ENCODE measurements at regions not wholly inside any gene's neighbourhood (a gene's known extent, or its start where the extent isn't known, plus 50 kb on each side); places are given as distances from the start of the nearest gene placed in this dataset.
"Not testable (repeated sequence)": the region's sequence is repeated elsewhere in the genome, so short reads cannot be mapped to it uniquely, and the experiment has no call there.

DNA sequence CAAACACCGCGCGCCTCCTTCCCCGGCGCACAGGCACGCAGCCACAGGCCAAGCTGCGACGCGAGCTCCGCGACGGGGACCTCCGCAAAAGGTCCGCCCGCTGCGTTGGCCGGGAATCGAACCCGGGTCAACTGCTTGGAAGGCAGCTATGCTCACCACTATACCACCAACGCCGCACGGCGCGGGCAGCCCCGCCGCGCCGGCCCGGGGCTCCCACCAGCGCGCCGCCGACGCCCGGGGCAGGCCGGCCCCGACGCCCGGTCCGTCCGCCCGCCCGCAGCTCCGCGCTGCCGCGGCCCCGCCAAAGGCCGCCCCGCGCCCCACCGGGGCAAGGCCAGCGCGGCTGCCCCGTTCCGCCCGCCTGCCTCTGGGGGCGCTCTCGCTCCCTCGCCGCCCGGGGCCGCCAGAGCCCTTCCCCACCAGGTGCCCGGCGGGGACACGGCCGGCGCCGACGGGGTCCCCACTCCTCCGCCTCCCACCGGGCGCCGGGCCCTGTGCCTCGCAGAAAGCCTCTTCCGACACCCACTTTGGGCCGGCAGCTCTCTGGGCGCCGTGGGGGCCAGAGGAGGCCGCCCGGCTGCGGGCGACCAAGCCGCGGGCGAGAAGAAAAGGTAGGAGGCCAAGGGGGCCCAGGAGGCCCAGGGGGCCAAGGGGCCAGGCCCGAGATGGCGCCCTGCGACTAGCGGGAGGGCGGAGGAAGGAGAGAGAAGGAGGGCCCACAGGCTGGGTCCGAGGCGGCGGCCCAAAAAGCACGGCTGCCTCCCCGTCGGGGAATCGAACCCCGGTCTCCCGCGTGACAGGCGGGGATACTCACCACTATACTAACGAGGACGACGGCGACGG is 50.2 kb upstream of the FCGR2A start:
- DNase-seq (ENCODE audit: low spot score) = not testable (repeated sequence)

DNA sequence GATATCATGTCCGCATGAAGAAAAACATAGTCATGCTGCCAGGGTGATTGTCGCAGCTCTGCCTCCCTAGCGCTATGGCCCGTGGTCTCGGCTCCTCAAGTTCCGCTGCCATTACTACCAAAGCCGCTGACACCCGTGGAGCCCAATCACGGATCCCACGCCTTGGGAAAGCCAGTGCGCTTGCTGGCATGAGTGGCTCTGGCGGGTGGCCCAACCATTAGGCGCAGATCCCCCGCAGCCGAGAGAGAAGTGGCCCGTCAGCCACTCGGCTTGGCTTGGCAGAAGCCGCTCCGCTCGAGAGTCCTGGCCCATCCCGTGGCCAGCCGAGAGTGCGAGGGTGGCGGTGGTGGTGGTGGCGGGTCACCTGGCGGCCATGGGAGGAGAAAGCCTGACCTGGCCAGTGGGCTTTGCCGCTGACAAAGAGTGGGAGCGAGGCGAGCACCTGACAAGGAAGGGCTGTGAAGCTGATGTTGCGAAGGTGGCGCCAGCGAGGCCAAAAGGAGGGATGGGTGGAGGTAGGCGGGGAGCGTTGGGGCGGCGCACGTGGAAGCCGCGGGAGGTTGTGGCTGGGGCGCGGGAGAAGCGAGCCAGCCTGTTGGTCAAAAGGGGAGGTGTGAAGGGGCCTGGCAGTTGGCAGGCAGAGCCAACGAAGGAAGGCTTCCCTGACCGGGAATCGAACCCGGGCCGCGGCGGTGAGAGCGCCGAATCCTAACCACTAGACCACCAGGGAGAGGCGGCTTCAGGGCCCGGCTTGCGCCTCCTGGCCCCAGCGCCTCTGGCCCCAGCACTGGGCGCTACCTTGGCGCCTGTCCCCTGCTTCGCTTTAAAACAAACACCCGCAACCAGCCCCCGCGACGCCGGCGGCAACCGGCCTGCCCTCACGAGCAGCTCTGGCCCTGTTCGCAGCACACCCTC is 51.0 kb upstream of the FCGR2A start:
- DNase-seq (ENCODE audit: low spot score) = not testable (repeated sequence)

DNA sequence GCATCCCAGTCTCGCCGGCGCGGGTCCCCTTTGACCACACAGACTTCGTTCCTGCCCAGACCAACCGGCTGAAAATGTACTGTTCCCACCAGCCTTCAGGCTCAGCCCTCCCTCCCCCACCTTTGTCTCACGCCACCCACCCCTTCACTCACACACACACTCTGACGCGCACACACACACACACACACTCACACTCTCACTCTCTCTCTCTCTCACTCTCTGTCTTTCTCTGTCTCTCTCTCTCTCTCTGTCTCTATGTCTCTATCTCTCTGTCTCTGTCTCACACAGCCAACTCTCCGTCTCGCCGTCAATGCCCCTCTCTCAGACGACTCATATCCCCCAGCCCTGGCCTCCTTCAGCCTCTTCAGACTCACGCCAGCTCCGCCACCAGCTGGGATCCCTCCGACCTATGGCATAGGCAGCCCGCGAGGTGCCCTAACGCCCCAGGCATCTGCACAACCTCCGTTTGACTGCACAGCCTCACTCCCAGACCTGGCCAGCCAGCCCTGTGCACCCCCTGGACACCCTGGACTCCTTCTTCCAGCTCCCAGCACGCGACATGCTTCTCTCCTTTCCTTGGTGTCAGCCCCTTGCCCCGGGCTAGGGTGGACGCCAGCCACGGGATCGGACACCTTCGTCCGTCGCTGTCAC is 53.4 kb upstream of the FCGR2A start:
- not testable (repeated sequence) for DNase-seq (ENCODE audit: low spot score)

DNA sequence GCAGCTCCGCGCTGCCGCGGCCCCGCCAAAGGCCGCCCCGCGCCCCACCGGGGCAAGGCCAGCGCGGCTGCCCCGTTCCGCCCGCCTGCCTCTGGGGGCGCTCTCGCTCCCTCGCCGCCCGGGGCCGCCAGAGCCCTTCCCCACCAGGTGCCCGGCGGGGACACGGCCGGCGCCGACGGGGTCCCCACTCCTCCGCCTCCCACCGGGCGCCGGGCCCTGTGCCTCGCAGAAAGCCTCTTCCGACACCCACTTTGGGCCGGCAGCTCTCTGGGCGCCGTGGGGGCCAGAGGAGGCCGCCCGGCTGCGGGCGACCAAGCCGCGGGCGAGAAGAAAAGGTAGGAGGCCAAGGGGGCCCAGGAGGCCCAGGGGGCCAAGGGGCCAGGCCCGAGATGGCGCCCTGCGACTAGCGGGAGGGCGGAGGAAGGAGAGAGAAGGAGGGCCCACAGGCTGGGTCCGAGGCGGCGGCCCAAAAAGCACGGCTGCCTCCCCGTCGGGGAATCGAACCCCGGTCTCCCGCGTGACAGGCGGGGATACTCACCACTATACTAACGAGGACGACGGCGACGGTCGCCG is 57.4 kb upstream of the FCGR2A start:
- DNase-seq (ENCODE audit: low spot score) = not testable (repeated sequence)

DNA sequence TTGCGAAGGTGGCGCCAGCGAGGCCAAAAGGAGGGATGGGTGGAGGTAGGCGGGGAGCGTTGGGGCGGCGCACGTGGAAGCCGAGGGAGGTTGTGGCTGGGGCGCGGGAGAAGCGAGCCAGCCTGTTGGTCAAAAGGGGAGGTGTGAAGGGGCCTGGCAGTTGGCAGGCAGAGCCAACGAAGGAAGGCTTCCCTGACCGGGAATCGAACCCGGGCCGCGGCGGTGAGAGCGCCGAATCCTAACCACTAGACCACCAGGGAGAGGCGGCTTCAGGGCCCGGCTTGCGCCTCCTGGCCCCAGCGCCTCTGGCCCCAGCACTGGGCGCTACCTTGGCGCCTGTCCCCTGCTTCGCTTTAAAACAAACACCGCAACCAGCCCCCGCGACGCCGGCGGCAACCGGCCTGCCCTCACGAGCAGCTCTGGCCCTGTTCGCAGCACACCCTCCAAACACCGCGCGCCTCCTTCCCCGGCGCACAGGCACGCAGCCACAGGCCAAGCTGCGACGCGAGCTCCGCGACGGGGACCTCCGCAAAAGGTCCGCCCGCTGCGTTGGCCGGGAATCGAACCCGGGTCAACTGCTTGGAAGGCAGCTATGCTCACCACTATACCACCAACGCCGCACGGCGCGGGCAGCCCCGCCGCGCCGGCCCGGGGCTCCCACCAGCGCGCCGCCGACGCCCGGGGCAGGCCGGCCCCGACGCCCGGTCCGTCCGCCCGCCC is 58.1 kb upstream of the FCGR2A start:
- not testable (repeated sequence) for DNase-seq (ENCODE audit: low spot score)

DNA sequence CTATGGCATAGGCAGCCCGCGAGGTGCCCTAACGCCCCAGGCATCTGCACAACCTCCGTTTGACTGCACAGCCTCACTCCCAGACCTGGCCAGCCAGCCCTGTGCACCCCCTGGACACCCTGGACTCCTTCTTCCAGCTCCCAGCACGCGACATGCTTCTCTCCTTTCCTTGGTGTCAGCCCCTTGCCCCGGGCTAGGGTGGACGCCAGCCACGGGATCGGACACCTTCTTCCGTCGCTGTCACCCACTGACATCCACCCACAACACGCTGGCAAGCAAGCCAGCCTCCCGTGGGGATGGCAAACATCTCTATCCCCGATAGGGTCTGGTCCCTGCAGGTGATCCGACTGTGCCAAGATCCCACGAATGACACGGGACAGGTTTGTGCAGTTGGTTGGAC is 60.5 kb upstream of the FCGR2A start:
- DNase-seq (ENCODE audit: low spot score) = not testable (repeated sequence)

DNA sequence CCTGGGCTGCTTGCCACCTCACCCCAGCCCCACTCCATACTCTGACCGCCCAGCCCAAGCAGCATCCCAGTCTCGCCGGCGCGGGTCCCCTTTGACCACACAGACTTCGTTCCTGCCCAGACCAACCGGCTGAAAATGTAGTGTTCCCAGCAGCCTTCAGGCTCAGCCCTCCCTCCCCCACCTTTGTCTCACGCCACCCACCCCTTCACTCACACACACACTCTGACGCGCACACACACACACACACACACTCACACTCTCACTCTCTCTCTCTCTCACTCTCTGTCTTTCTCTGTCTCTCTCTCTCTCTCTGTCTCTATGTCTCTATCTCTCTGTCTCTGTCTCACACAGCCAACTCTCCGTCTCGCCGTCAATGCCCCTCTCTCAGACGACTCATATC is 61.0 kb upstream of the FCGR2A start:
- not testable (repeated sequence) for DNase-seq (ENCODE audit: low spot score)

DNA sequence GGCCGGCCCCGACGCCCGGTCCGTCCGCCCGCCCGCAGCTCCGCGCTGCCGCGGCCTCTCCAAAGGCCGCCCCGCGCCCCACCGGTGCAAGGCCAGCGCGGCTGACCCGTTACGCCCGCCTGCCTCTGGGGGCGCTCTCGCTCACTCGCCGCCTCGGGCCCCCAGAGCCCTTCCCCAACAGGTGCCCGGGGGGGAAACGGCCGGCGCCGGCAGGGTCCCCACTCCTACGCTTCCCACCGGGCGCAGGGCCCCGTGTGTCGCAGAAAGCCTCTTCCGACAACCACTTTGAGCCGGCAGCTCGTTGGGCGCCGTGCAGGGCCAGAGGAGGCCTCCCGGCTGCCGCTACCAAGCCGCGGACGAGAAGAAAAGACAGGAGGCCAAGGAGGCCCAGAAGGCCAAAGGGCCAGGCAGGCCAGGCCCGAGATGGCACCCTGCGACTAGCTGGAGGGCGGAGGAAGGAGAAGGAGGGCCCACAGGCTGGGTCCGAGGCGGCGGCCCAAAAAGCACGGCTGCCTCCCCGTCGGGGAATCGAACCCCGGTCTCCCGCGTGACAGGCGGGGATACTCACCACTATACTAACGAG is 64.9 kb upstream of the FCGR2A start:
- DNase-seq (ENCODE audit: low spot score) = peak; percentile 77

DNA sequence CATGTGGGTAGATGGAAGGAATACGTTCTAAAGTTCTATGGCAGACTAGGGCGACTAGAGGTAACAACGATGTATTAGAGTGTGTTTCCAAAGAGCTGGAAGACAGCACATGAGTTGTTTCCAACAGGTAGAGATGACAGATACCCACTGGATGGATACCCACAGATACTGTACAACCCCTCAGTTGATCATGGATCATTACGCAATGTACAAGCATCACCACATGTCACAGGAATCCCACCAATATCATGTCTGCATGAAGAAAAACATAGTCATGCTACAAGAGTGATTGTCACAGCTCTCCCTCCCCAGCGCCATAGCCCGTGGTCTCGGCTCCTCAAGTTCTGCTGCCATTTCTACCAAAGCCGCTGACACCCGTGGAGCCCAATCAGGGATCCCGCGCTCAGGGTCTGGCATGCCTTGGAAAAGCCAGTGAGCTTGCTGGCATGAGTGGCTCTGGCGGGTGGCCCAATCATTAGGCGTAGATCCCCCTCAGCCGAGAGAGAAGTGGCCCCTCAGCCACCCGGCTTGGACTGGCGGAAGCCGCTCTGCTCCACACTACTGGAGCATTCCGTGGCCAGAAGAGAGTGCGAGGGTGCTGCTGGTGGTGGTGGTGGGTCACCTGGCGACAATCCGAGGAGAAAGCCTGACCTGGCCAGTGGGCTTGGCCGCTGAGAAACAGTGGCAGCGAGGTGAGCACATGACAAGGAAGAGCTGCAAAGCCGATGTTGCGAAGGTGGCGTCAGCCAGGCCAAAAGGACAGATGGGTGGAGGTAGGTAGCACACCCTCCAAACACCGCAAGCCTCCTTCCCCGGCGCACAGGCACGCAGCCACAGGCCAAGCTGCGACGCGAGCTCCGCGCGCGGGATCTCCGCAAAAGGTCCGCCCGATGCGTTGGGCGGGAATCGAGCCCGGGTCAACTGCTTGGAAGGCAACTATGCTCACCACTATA is 65.7 kb upstream of the FCGR2A start:
- DNase-seq (ENCODE audit: low spot score) = peak; percentile 29

DNA sequence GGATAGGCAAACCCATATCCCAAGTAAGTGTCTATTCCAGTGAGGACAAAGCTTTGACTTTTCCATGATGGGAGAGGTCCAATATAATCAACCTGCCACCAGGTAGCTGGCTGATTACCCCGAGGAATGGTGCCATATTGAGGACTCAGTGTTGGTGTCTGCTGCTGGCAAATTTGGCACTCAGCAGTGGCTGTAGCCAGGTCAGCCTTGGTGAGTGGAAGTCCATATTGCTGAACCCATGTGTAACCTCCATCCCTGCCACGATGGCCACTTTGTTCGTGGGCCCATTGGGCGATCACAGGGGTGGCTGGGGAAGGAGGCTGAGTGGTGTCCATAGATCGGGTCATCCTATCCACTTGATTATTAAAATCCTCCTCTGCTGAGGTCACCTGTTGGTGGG is 65.5 kb upstream of the CFAP126 start:
- DNase-seq (ENCODE audit: low spot score) = not testable (repeated sequence)

DNA sequence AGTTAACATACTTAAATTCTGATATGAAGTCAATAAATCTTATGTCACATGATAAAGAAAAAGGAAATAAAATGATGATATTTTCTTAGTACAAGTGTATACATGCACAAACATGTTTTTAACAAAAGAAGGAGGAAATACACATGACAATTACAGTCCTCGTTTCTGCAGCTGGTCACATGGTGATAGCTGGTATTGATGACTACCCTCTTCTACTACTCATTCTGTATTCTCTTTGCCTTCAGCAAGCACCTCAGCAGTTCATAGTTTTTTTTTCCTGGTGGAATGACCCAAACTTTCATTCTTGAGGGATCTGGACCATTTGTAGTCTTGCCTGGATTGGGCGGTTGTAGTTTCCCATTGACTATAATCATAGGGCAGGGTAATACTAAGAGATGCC is 64.4 kb upstream of the CFAP126 start:
- no peak for DNase-seq (ENCODE audit: low spot score)

DNA sequence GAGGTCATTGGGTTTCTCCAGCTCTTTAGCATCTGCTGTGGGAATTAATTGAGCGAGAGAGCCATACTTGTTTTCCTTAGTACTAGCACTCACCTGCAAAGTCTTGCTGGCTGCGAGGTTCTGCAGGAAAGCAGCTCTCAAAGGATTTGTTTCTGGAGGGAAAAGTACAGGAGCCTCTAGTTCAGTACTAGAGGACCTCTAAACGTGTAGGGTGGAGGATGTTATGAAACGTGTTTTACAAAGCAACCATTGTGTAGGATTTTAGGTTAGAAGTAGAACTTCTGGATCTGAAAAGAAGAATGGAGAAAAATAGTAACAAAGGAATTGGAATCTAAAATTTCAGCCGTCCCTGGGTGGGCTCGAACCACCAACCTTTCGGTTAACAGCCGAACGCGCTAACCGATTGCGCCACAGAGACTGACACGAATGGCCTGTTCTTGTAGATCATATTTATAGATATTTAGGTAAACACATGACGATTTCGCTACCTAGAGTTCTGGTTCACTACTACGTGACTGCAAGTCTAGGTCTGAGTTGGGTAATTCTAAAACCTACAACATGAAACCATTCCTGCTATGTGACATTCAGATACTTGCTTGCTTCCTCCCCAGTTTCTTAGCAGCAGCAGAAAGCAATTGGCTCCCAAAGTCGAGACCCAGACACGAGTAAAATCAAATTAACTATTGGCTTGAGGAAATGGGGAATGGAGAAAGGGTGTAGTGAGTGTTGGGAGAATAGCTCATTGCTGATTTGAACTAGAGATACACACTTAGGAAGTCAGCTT is 60.2 kb upstream of the CFAP126 start:
- DNase-seq (ENCODE audit: low spot score) = peak; percentile 42

DNA sequence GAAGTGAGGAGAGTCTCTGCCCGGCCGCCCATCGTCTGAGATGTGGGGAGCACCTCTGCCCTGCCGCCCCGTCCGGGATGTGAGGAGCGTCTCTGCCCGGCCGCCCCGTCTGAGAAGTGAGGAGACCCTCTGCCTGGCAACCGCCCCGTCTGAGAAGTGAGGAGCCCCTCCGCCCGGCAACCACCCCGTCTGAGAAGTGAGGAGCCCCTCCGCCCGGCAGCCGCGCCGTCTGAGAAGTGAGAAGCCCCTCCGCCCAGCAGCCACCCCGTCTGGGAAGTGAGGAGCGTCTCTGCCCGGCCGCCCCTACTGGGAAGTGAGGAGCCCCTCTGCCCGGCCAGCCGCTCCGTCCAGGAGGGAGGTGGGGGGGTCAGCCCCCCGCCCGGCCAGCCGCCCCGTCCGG is 55.2 kb upstream of the CFAP126 start:
- DNase-seq (ENCODE audit: low spot score) = not testable (repeated sequence)

DNA sequence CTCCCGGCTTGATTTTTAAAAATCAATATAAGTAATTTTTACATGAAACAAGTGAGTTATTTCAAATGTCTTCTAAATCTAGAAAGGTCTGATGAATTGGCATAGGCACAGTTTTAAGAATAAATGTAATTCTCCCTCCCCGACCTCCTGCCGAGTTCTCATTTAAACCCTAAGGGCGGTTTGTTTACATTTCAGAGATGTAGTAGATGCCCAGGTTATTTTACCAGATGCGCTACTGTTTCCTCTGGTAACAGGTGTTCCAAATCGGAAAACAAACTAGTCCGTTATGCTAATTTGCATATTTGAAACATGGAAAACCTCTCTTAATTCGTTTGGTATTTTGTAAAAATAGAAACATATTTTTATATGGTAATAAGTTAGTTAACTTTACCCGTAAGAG is 53.8 kb upstream of the CFAP126 start:
- DNase-seq (ENCODE audit: low spot score) = no peak

DNA sequence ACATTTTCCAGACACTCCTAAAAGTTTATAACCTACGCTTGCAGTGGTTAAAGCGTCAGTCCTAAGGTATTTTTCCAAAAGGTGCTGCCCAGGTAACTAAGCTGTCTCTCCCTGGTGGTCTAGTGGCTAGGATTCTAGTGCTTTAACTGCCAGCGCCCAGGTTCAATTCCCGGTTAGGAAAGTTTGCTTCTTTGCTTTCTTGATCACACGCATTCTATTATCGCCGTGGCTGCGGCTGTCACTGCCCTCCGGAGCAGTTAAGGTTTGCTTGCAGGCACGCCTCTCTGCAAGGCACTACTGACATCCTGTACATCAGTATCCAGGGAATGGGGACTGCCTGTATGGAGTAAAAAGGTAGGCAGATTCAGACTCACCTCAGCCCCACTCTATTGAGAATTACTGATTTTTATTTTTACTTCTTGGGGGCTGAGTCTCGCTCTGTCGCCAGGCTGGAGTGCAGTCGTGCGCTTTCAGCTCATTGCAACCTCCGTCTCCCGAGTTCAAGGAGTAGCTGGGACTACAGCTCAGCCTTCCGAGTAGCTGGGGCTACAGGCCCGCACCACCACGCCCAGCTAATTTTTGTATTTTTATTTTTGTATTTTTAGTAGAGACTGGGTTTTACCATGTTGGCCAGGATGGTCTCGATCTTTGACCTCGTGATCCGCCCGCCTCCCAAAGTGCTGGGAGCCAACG is 53.2 kb upstream of the CFAP126 start:
- peak; percentile 35 for DNase-seq (ENCODE audit: low spot score)

DNA sequence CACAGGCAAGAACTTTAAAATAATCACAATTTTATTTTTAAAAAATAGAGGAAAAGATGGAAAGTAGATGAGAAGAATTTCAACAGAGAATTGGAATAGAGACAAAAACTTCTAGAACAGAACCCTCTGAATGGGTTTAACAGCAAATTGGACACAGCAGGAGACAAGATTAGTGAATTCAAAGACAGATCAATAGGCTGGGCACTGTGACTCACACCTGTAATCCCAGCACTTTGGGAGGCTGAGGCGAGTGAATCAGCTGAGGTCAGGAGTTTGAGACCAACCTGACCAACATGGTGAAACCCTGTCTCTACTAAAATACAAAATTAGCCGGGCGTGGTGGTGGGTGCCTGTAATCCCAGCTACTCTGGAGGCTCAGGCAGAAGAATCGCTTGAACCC is 49.9 kb upstream of the CFAP126 start:
- DNase-seq (ENCODE audit: low spot score) = not testable (repeated sequence)
